VCaP (cell line): ENCODE measurements at regions not wholly inside any gene's neighbourhood (a gene's known extent, or its start where the extent isn't known, plus 50 kb on each side); places are given as distances from the start of the nearest gene placed in this dataset.

Experiments used
- H3K27ac ChIP-seq: fragments of 450-650 bp; 2 replicates; pipeline ENCODE4 v1.5.1; 2017
- TF ChIP-seq, protein P1 (sequence below): fragments of 450-650 bp; conservative IDR thresholded peaks from 2 replicates; pipeline ENCODE4 v1.5.1; 2017; ENCODE audit warnings: mild to moderate bottlenecking, moderate library complexity

- no peak overlapping the region for H3K27ac ChIP-seq
- TF ChIP-seq, protein P1, sequence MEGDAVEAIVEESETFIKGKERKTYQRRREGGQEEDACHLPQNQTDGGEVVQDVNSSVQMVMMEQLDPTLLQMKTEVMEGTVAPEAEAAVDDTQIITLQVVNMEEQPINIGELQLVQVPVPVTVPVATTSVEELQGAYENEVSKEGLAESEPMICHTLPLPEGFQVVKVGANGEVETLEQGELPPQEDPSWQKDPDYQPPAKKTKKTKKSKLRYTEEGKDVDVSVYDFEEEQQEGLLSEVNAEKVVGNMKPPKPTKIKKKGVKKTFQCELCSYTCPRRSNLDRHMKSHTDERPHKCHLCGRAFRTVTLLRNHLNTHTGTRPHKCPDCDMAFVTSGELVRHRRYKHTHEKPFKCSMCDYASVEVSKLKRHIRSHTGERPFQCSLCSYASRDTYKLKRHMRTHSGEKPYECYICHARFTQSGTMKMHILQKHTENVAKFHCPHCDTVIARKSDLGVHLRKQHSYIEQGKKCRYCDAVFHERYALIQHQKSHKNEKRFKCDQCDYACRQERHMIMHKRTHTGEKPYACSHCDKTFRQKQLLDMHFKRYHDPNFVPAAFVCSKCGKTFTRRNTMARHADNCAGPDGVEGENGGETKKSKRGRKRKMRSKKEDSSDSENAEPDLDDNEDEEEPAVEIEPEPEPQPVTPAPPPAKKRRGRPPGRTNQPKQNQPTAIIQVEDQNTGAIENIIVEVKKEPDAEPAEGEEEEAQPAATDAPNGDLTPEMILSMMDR: no peak
These were observed 286.4 kb downstream of the PRDM5 start for GRCh38 chr4:120636120-120636630.

DNA sequence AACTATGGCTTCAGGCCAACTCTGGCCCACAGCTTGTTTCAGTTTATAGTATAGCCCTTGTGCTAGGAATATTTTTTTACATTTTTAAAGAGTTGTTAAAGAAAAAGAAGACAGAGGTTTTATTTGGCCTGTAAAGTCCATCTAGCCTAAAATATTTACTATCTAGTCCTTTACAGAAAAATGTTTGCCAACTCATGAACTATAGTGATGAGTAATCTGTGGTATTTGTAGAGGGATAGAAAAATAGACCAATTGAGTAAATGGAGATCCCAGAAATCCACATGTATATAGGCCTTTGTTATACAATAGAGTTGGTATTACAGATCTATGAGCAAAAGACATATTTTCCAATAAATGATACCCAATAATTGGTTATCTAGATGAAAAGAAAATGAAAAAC is 288.7 kb downstream of the PRDM5 start:
- TF ChIP-seq, protein P1: no peak
- no peak overlapping the region for H3K27ac ChIP-seq

- no peak overlapping the region for H3K27ac ChIP-seq
- TF ChIP-seq, protein P1: no peak
These were observed 292.1 kb downstream of the PRDM5 start for GRCh38 chr4:120630427-120630826.

DNA sequence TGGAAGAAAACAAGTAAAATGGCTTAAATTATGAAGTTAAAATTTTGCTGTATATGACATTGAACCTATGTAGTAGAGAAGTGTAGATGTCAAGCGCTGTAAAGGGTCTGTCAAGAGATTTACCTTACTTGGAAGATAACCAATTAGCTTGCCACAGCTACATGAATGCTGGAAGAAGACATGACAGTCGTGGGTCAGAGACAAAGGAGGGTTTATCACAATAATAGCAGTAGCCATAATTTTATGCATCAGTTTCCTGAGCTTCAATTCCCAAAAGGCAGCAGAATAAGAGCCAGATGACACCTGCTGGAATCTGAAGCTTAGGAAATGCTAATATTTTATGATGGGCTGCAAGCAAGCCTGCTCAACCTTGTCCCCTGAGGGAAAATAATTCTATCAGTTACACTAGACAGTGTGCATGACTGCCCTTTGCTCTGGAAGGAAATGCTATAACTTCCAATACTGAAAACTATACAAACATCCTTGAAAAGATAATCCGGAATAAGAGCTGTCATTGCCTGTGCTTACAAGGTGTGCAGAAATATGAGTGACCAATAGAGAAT is 292.9 kb downstream of the PRDM5 start:
- TF ChIP-seq, protein P1: no peak
- H3K27ac ChIP-seq: no peak overlapping the region

DNA sequence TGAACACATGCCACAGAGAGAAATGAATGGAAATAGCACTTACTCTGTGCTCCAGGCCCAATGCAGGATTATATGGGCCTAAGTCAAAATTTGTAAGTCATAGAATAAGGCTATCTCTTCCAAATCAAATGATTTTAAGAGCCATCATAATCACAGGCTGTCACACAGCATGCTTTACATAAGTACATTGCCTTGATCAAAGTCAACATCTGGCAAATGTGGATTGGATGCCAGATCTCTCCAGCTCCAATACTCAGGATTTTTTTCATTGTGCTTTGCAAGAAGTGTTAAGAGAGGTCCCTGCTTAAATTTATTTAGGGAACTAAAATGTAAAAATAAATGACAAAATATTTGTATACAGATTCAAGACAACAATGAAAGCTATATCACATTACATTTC is 299.9 kb downstream of the PRDM5 start:
- TF ChIP-seq, protein P1: no peak
- H3K27ac ChIP-seq: no peak overlapping the region

GRCh38 chr4:120617171-120617570 is 305.4 kb downstream of the PRDM5 start:
- TF ChIP-seq, protein P1: no peak
- H3K27ac ChIP-seq: no peak overlapping the region

- TF ChIP-seq, protein P1: no peak
- no peak overlapping the region for H3K27ac ChIP-seq
These were observed 306.5 kb downstream of the PRDM5 start for GRCh38 chr4:120616041-120616440.
